ENCODE measurements at regions not wholly inside any gene's neighbourhood (a gene's known extent, or its start where the extent isn't known, plus 50 kb on each side); places are given as distances from the start of the nearest gene placed in this dataset.
"Not testable (repeated sequence)": the region's sequence is repeated elsewhere in the genome, so short reads cannot be mapped to it uniquely, and the experiment has no call there.

DNA sequence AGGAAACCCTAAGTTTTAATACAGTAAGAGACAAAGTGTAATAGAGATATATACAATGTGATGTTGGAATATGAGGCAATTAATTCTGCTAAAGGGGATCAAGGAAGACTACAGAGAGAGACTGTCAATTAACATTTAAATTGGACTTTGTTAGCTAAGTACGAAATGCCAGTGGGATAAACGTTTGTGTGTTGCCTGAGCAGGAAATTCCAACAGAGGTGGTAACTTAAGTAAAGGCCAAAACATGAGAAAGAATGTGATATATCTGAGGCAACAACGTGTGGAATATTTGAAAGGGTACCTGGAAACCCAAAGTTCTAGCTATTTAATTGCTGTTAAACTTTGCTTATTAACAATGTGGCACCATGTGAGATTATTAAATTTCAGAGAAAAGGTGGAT lies 1666.9 kb upstream of the WWC1 start:
- no peak overlapping the region for H3K27ac ChIP-seq
- no peaks in the 10 kb centered on the region for H3K36me3 ChIP-seq
- no peaks in the 10 kb centered on the region for H3K4me1 ChIP-seq (ENCODE audit: low read depth)
- no peaks in the 10 kb centered on the region for H3K27me3 ChIP-seq
- no peak overlapping the region for H3K4me3 ChIP-seq
- no peak for TF ChIP-seq CTCF (IDR thresholded peaks at IDR 0.05; ENCODE audit: low read depth, low read length)
- DNase-seq (ENCODE audit: low read depth in 1 of 2, low spot score in 1 of 2) = peak in 1 of 2 donors; percentile 44
- no peaks in the 10 kb centered on the region for H3K9me3 ChIP-seq (ENCODE audit: low read depth)

- H3K27me3 ChIP-seq = no peaks in the 10 kb centered on the region
- no peaks in the 10 kb centered on the region for H3K9me3 ChIP-seq (ENCODE audit: low read depth)
- TF ChIP-seq CTCF (IDR thresholded peaks at IDR 0.05; ENCODE audit: low read depth, low read length) = no peak
- H3K36me3 ChIP-seq = no peaks in the 10 kb centered on the region
- no peaks in the 10 kb centered on the region for H3K4me1 ChIP-seq (ENCODE audit: low read depth)
- DNase-seq (ENCODE audit: low read depth in 1 of 2, low spot score in 1 of 2) = peak in 1 of 2 donors; percentile 69
- no peak overlapping the region for H3K4me3 ChIP-seq
- no peak overlapping the region for H3K27ac ChIP-seq
Observed at GRCh38 chr5:166625210-166625865, 1666.1 kb upstream of the WWC1 start.

- Histone ChIP-seq H3K4me1 (ENCODE audit: low read depth) (no peaks in the 10 kb centered on the region), H3K9me3 (ENCODE audit: low read depth) (no peaks in the 10 kb centered on the region), H3K27me3 (no peaks in the 10 kb centered on the region), H3K36me3 (no peaks in the 10 kb centered on the region), H3K4me3 (no peak overlapping the region), H3K27ac (no peak overlapping the region)
- DNase-seq (ENCODE audit: low read depth in 1 of 2, low spot score in 1 of 2) = no peak
- no peak for TF ChIP-seq CTCF (IDR thresholded peaks at IDR 0.05; ENCODE audit: low read depth, low read length)
Observed at GRCh38 chr5:166637295-166637694, 1654.2 kb upstream of the WWC1 start.

GRCh38 chr5:166639151-166639550 lies 1652.3 kb upstream of the WWC1 start:
- Histone ChIP-seq H3K4me1 (ENCODE audit: low read depth) (no peaks in the 10 kb centered on the region), H3K36me3 (no peaks in the 10 kb centered on the region), H3K4me3 (no peak overlapping the region), H3K27me3 (no peaks in the 10 kb centered on the region), H3K27ac (no peak overlapping the region), H3K9me3 (ENCODE audit: low read depth) (no peaks in the 10 kb centered on the region)
- TF ChIP-seq CTCF (IDR thresholded peaks at IDR 0.05; ENCODE audit: low read depth, low read length) = no peak
- DNase-seq (ENCODE audit: low read depth in 1 of 2, low spot score in 1 of 2) = no peak

DNA sequence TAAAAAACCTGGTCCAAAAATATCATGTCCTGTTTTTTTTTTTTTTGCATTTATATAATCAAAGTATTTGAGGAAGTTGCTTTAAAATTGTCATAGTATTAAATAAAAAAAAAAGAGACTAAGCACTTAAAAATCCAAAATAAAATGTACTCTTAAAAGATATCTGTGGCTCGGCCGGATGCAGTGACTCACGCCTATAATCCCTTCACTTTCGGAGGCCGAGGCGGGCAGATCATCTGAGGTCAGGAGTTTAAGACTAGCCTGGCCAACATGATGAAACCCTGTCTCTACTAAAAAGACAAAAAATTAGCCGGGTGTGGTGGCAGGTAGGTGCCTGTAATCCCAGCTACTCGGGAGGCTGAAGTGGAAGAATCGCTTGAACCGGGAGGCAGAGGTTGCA lies 1651.3 kb upstream of the WWC1 start:
- not testable (repeated sequence) for H3K4me3 ChIP-seq; H3K27me3 ChIP-seq; H3K36me3 ChIP-seq; H3K4me1 ChIP-seq (ENCODE audit: low read depth); H3K27ac ChIP-seq; H3K9me3 ChIP-seq (ENCODE audit: low read depth)
- peak in 1 of 2 donors; percentile 63 for DNase-seq (ENCODE audit: low read depth in 1 of 2, low spot score in 1 of 2)

- Histone ChIP-seq H3K36me3 (no peaks in the 10 kb centered on the region), H3K4me3 (no peak overlapping the region), H3K27ac (no peak overlapping the region), H3K4me1 (ENCODE audit: low read depth) (no peaks in the 10 kb centered on the region), H3K9me3 (ENCODE audit: low read depth) (no peaks in the 10 kb centered on the region), H3K27me3 (no peaks in the 10 kb centered on the region)
- no peak for TF ChIP-seq CTCF (IDR thresholded peaks at IDR 0.05; ENCODE audit: low read depth, low read length)
- peak in 1 of 2 donors; percentile 61 for DNase-seq (ENCODE audit: low read depth in 1 of 2, low spot score in 1 of 2)
Observed at GRCh38 chr5:166648736-166649135, 1642.7 kb upstream of the WWC1 start.

Data from cardiac muscle cell (in vitro differentiated cells and primary cell).